ENCODE measurements at regions not wholly inside any gene's neighbourhood (a gene's known extent, or its start where the extent isn't known, plus 50 kb on each side); places are given as distances from the start of the nearest gene placed in this dataset.
"Not testable (repeated sequence)": the region's sequence is repeated elsewhere in the genome, so short reads cannot be mapped to it uniquely, and the experiment has no call there.

GRCh38 chr9:85880507-85880906 is 60.4 kb upstream of the NAA35 start:
- DNase-seq (ENCODE audit: low spot score), result not testable (repeated sequence)

DNA sequence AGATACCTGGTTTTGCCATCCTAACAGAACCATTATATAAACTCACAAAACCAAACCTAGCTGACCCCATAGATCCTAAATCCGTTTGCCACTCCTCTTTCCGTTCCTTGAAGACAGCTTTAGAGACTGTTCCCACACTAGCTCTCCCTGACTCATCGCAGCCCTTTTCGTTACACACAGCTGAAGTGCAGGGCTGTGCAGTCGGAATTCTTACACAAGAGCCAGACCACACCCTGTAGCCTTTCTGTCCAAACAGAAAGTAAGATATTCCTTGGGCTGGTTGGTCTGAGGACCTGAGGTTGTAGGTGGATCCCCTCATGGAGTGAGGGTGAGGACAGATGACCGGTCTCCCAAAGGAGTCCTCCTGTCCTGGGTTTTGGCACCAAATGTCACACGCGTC is 56.7 kb upstream of the NAA35 start:
- DNase-seq (ENCODE audit: low spot score), result no peak

GRCh38 chr9:85890962-85891361 is 50.0 kb upstream of the NAA35 start:
- DNase-seq (ENCODE audit: low spot score), result no peak
